T-helper 1 cell treated with Interleukin-12 subunit alpha and Interleukin-12 subunit beta and Interleukin-4 antibody, amounts not matched to agents 30 ng/mL and 1 ng/mL, for 36 hours (primary cell): ENCODE measurements at regions not wholly inside any gene's neighbourhood (a gene's known extent, or its start where the extent isn't known, plus 50 kb on each side); places are given as distances from the start of the nearest gene placed in this dataset.

ENCODE experiments used
- intact Hi-C: fragments of 100-400 bp; cut with micrococcal nuclease; formaldehyde crosslinking; loops from one replicate; pipeline ENCODE4 v1.15.1; 2024

- intact Hi-C loops, result loop anchor here (5.0 kb wide), 1 partner anchor 169 kb away; a partner anchor contains a TSS
Measured at GRCh38 chr2:144163592-144163991, 356.3 kb downstream of the ZEB2 start.

DNA sequence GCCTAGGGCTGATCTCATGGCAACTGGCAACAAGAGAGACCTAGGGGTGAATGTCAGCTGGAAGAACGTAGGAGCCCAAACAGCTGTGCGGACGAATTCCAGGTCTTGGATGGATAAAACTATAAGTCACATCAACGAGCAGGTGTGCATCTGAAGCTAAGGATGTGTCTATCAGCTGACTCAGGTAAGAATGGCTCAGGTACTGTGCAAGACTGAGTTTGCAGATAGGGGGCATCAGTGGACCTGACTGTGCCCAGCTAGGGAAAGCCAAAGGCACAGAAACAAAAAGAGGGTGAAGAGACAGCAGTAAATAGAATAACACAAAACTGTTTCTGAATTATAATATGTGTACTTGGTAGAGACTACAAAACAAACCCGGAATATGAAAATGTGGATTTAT is 357.3 kb downstream of the ZEB2 start:
- intact Hi-C loops, result loop anchor here (1.0 to 5.0 kb wide), 2 partner anchors 170 to 355 kb away; a partner anchor contains a TSS

DNA sequence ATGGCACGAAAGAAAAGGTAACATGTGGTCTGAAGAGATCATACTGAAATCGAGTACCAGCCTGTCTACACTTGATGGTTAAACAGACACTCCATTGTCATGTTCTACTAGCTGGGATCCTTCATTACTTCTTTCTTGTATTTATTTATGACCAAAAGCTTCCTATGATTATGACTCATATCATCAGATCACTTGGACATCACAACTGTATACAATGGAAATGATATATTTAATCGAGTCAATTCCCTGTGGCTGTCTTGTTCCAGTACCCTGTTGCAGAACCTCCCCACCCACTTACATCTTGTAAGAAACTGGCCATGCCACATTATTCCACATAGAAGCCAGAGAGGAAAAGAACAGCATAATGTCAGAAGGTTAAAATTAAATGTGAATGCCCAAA is 358.9 kb downstream of the ZEB2 start:
- intact Hi-C loops, result loop anchor here (5.0 kb wide), 1 partner anchor 171 kb away; a partner anchor contains a TSS

- intact Hi-C loops, result no loop called here
Measured at GRCh38 chr2:144159240-144159639, 360.7 kb downstream of the ZEB2 start.

DNA sequence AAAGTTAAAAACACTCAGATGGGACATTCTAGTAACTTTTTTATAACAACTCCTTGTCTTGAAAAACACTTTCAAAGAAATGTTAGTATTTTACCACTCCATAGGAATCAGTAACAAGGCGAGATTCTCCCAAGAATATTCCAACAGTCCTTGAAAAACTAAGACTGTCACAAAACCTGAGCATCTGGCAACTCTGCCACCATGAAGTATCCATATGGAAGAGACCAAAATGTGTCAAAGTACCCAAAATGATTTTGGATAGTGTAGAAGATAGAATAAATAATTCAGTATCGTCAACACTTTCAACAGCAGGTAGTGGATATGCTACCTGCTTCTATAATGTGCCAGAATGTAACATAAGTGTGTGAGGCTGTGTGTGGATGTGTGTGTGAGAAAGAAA is 361.8 kb downstream of the ZEB2 start:
- intact Hi-C loops, result no loop called here

- intact Hi-C loops, result no loop called here
Measured at GRCh38 chr2:144156736-144157640, 362.9 kb downstream of the ZEB2 start.

DNA sequence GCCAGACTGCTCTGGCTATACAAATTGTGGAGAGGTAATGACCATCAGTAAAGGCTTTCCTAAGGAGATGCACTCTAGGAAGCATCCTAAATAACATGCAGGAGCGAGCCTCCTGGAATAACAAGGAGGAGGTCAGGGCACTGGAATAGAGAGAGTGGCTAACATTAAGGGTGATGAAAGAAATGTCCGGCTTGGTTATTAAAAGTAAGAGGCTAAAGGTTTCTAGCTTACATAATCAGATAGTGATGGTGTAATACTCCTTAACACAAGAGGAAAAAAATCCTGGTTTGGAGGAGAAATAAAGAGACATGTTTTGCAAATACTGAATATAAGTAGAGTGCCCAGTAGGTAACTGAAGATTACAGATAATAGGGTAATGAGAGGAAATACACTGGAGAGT is 365.7 kb downstream of the ZEB2 start:
- intact Hi-C loops, result no loop called here

- intact Hi-C loops, result no loop called here
Measured at GRCh38 chr2:144152817-144153271, 367.1 kb downstream of the ZEB2 start.

DNA sequence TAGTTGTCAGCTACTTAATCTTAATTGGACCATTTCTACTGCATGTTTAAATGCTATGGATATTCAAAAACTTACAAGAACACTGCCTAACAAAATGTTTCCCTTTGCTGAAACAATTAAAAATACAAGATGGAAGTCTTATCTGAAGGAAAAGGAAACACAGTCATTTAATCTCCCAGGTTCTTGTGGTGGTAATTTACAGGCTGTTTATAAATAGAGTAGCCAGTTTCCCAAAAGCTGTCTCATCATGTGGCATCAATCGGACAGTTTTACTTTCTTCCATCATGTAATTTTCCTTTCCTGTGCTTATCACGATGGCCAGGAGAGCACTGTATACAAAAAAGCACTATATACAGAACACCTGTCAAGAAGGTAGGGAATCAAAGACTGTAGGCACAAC is 368.1 kb downstream of the ZEB2 start:
- intact Hi-C loops, result no loop called here

DNA sequence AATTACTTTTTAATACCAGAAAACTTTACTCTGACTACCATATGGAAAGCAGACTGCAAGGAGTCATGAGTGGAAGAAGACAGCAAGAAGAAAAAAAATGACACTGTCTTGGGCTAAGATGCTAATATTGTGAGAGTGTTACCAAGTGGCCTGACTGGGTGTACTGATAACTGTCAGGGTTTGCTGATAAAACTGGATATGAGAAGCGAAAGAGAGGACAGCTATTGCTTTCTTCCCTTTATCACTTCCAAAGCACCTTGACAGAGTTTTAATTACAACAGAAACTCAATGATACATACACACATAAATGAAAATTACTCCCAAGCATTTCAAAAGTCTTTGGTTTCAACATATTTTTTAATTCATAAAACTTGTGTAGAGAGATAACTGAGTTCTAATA is 368.5 kb downstream of the ZEB2 start:
- intact Hi-C loops, result no loop called here

- intact Hi-C loops, result no loop called here
Measured at GRCh38 chr2:144147356-144147755, 372.6 kb downstream of the ZEB2 start.

DNA sequence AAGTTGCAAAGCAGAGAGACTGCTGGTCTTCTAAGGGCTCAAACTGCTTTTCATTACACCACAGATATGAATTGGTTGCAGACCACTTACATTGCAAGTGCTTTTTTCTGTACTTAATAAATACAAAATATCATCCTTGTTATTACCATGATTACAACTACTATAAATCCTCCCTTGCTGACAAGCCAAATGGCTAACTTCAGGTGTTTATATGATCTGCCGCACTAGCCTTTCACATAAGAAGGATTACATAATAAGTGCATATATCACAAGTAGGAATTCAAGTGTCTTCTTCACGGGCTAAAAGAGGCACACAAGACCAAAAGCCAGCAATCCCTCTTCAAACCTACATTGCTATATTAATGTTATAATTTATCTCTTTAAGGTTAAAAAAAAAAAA is 373.0 kb downstream of the ZEB2 start:
- intact Hi-C loops, result no loop called here

DNA sequence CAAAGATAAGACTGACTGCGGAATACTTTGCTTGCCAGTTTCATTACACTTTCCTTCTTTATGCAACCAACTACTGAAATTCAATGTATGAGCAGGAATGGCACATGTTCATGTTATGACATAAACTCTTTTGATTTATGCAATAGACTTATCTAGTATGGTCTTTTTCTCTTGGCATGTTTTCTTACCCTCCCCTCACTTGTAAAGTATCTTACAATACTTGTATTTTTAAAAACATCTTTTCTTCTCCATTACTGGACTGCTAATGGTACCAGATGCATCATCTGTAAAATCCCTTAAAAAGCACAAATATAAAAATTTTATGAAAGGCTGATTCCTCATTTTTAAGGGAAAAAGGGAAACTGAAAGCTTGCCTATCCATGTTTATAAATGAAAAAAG is 373.8 kb downstream of the ZEB2 start:
- intact Hi-C loops, result no loop called here

DNA sequence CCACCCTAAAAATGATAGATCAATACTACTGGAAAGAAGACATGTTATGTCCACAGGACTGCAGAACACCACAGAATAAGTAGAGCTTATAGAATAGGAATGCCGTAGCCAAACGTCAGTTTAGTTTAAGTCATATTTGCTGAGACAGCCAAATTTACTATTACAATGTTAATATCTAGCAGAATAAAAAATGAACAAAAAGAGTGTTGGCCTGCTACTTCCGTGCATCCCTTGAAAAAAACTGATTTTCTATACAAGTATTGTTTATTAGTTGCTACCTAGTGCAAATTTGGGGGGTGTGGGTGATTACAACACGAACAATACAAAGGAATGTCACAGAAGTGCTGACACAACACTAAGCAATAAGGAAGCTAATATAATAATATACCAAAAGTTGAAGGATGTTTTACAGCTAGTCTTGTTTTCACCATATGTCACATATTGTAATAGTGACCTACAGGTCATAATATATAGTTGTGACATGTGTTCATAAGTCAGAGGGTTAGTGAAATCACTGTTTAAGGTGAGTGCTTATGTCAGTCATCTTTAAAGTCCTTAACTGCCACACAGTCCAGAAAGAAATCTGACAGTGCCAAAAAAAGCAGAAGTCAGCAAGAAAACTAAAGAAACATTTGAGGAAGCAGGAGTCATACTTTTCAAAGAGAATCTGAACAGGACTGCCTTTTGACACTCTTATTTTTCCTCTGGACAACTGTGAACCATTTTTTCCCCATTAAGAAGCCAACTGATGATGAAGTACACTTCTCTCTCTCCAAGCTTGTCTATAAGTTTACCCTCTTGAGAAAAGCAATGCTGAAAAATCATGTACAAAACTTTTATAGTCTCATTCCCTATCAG is 376.4 kb downstream of the ZEB2 start:
- intact Hi-C loops, result no loop called here

DNA sequence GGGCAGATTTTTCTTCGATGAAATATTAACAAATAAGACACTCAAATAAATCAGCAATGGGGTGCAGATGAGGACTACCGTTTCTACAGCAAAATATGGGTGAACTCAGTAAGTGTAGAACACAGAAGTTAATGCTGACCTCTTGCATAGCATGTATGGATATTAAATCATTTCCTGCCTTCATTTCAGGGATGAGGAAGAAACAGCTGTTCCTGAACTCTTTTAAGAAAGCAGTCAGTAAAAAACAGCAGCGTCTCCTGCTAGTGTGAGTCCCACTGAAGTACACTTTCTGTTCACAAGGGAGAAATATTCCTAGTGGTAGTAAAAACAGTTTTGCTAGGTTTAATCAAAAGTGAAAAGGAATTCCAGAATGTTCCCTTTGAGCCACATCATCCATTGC is 379.0 kb downstream of the ZEB2 start:
- intact Hi-C loops, result no loop called here

DNA sequence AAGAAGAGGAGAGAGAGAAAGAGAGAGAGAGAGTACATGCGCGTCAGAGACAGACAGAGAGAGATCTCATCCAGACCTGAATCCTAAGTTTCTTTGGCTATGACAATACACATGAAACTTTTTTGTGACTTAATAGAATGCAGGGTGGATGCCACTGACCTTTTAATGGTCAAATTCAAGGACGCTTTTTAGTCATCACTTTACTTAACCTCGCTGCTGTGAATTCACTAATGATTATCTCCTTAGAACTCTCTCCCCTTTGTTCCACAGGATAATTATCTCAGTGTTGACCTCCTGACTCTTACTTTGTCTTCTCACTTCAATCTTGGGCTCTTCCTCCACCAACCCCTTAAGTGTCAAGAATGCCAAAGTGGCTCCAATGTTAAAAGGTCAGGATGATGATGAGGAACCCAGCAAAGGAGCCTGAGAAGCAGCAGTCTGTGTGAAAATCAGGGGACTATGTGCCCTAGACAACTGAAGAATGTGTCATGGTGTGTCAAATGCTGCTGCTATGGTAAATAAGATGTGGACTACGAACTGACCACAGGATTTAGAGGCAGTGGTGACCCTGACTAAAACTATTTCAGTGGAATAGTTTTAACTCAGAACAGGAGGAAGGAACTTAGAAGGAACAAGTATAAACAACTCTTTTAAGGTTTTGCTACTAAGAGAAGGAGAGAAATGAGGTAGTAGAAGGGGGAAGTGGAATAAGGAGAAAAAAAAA is 382.1 kb downstream of the ZEB2 start:
- intact Hi-C loops, result no loop called here

DNA sequence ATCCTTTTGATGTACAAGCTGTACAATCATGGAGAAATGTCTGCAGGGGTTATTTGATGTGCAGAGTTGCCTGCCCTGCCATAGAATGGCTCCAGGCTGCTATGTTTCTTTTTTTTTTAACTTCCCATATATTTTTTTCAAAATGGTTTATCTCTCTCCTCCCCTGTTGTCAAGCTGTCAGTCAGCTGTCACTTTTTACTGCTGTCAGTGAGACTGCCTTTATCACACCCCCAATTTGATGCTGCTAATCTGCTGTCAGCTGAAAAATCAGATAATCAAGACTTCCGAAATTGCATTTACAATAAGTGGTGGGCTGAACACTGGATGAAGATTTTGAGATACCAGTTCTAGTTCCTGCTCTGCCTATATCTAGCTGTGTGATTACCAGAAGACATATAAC is 382.6 kb downstream of the ZEB2 start:
- intact Hi-C loops, result no loop called here

GRCh38 chr2:144136297-144137010 is 383.5 kb downstream of the ZEB2 start:
- intact Hi-C loops, result no loop called here

GRCh38 chr2:144133936-144134665 is 385.8 kb downstream of the ZEB2 start:
- intact Hi-C loops, result no loop called here

- intact Hi-C loops, result no loop called here
Measured at GRCh38 chr2:144132357-144132756, 387.6 kb downstream of the ZEB2 start.
